NCI-H526 (cell line): ENCODE measurements at regions not wholly inside any gene's neighbourhood (a gene's known extent, or its start where the extent isn't known, plus 50 kb on each side); places are given as distances from the start of the nearest gene placed in this dataset.

Experiments
- DNase-seq, 2 experiments: peaks; one replicate each; lab custom pipeline; 2025; lab: John Stamatoyannopoulos, UW

- no peak for DNase-seq
Observed at GRCh38 chr10:78828647-78829539, 239.9 kb upstream of the ZMIZ1 start.

- no peak for DNase-seq
Observed at GRCh38 chr10:78829565-78829964, 239.2 kb upstream of the ZMIZ1 start.

- DNase-seq: no peak
Observed at GRCh38 chr10:78830062-78830975, 238.4 kb upstream of the ZMIZ1 start.

GRCh38 chr10:78830976-78831375, 237.8 kb upstream of the ZMIZ1 start:
- no peak for DNase-seq

- no peak for DNase-seq
Observed at GRCh38 chr10:78831461-78831860, 237.3 kb upstream of the ZMIZ1 start.

GRCh38 chr10:78832281-78832680, 236.5 kb upstream of the ZMIZ1 start:
- DNase-seq: no peak

GRCh38 chr10:78838141-78838657, 230.6 kb upstream of the ZMIZ1 start:
- no peak for DNase-seq

GRCh38 chr10:78843495-78843894, 225.3 kb upstream of the ZMIZ1 start:
- no peak for DNase-seq

- DNase-seq: peak; percentile 55 to 66
Observed at GRCh38 chr10:78844960-78845607, 223.7 kb upstream of the ZMIZ1 start.

- DNase-seq: no peak
Observed at GRCh38 chr10:78846071-78846470, 222.7 kb upstream of the ZMIZ1 start.

- DNase-seq: no peak
Observed at GRCh38 chr10:78846760-78847159, 222.0 kb upstream of the ZMIZ1 start.

- DNase-seq: no peak
Observed at GRCh38 chr10:78847485-78847884, 221.3 kb upstream of the ZMIZ1 start.

- DNase-seq: peak in 1 of 2 experiments; percentile 51
Observed at GRCh38 chr10:78849115-78849514, 219.7 kb upstream of the ZMIZ1 start.

- DNase-seq: no peak
Observed at GRCh38 chr10:78849731-78850130, 219.0 kb upstream of the ZMIZ1 start.

- no peak for DNase-seq
Observed at GRCh38 chr10:78850644-78851435, 217.9 kb upstream of the ZMIZ1 start.

GRCh38 chr10:78851647-78852046, 217.1 kb upstream of the ZMIZ1 start:
- DNase-seq: no peak

GRCh38 chr10:78852466-78853240, 216.1 kb upstream of the ZMIZ1 start:
- peak in 1 of 2 experiments; percentile 17 for DNase-seq

- DNase-seq: no peak
Observed at GRCh38 chr10:78853864-78854263, 214.9 kb upstream of the ZMIZ1 start.

GRCh38 chr10:78856421-78856820, 212.3 kb upstream of the ZMIZ1 start:
- no peak for DNase-seq

- no peak for DNase-seq
Observed at GRCh38 chr10:78857193-78857592, 211.6 kb upstream of the ZMIZ1 start.
